Chondrocyte (in vitro differentiated cells): ENCODE measurements at regions not wholly inside any gene's neighbourhood (a gene's known extent, or its start where the extent isn't known, plus 50 kb on each side); places are given as distances from the start of the nearest gene placed in this dataset.

Source experiments
- DNase-seq: peaks from one replicate; pipeline ENCODE4 v3.0.0; 2021; ENCODE audit warnings: mixed read lengths, low spot score
- H3K27ac Mint-ChIP-seq: one replicate; pipeline ENCODE4 v1.8.0; 2021; ENCODE audit warnings: mild to moderate bottlenecking, moderate library complexity, mixed read lengths; ENCODE audit not compliant: unreplicated experiment
- H3K27me3 Mint-ChIP-seq: 2 replicates; pipeline ENCODE4 v1.8.0; 2021; ENCODE audit warnings: low read depth, mixed read lengths
- H3K36me3 Mint-ChIP-seq: 2 replicates; pipeline ENCODE4 v1.8.0; 2021; ENCODE audit warnings: low read depth, mixed read lengths
- H3K4me1 Mint-ChIP-seq: 2 replicates; pipeline ENCODE4 v1.8.0; 2021; ENCODE audit warnings: low read depth, mild to moderate bottlenecking, mixed read lengths
- H3K4me3 Mint-ChIP-seq: one replicate; pipeline ENCODE4 v1.8.0; 2021; ENCODE audit warnings: mild to moderate bottlenecking, moderate library complexity, mixed read lengths; ENCODE audit not compliant: unreplicated experiment
- H3K9me3 Mint-ChIP-seq: 2 replicates; pipeline ENCODE4 v1.8.0; 2021; ENCODE audit warnings: low read depth, mixed read lengths
- CTCF ChIP-seq: fragments of 200-600 bp; sonication (generic); IDR thresholded peaks from 2 replicates; pipeline ENCODE4 v1.5.0; 2021; ENCODE audit warnings: antibody characterized with exemption, mild to moderate bottlenecking, moderate library complexity

DNA sequence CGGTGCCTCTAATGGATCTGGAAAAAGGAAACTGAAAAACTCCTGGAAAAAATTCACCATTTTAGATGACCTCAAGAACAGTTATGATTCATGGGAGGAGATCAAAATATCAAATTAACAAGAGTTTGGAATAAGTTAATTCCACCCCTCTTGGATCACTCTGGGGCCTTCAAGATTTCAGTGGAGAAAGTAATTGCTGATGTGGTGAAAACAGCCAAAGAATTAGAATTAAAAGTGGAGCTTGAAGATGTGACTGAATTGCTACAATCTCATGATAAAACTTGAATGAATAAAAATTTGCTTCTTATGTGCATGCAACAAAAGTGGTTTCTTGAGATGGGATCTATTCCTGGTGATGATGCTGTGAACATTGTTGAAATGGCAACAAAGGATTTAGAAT is 974.4 kb upstream of the GYPC start:
- H3K27me3 Mint-ChIP-seq: no peaks in the 10 kb centered on the region
- H3K9me3 Mint-ChIP-seq: peaks cover 13% of the 10 kb centered on the region
- no peak for DNase-seq
- H3K36me3 Mint-ChIP-seq: no peaks in the 10 kb centered on the region
- no peaks in the 10 kb centered on the region for H3K4me1 Mint-ChIP-seq
- H3K4me3 Mint-ChIP-seq: no peak overlapping the region
- no peak for TF ChIP-seq CTCF
- no peak overlapping the region for H3K27ac Mint-ChIP-seq

DNA sequence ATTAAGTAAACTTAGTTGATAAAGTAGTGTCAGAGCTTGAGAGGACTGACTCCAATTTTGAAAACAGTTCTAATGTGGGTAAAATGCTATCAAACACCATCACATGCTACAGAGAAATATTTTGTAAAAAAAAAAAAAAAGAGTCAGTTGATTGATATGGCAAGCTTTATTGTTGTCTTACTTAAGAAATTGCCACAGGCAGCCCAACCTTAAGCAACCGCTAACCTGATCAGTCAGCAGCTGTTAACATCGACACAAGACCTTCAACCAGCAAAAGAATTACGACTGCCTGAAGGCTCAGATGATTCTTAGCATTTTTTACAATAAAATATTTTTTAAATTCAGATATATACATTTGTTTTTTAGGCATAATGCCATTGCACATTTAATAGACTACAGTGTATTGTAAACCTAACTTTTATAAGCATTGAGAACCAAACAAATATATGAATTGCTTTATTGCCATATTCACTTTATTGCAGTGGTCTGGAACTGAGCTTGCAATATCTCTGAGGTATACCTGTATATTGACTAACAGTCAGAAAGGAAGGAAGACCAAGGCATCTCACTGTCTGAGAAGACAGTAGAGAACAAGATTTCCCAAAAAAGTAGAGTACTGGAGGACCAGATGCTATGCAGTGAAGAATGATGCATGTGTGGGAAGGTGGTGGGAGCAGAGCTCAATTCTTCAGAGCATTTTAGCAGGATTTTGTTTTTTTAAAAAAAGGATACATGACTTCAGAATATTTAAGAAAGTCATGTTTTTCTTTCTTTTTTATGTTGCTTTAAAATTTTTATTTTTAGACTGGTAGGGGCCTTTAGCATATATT is 973.8 kb upstream of the GYPC start:
- no peaks in the 10 kb centered on the region for H3K27me3 Mint-ChIP-seq
- H3K4me3 Mint-ChIP-seq: no peak overlapping the region
- DNase-seq: no peak
- no peak overlapping the region for H3K27ac Mint-ChIP-seq
- peaks cover 10% of the 10 kb centered on the region for H3K9me3 Mint-ChIP-seq
- H3K4me1 Mint-ChIP-seq: no peaks in the 10 kb centered on the region
- no peak for TF ChIP-seq CTCF
- H3K36me3 Mint-ChIP-seq: no peaks in the 10 kb centered on the region

GRCh38 chr2:125684256-125684655 is 971.7 kb upstream of the GYPC start:
- TF ChIP-seq CTCF: no peak
- DNase-seq: no peak
- no peaks in the 10 kb centered on the region for H3K9me3 Mint-ChIP-seq
- H3K27me3 Mint-ChIP-seq: no peaks in the 10 kb centered on the region
- no peaks in the 10 kb centered on the region for H3K4me1 Mint-ChIP-seq
- H3K36me3 Mint-ChIP-seq: no peaks in the 10 kb centered on the region
- no peak overlapping the region for H3K4me3 Mint-ChIP-seq
- H3K27ac Mint-ChIP-seq: no peak overlapping the region

DNA sequence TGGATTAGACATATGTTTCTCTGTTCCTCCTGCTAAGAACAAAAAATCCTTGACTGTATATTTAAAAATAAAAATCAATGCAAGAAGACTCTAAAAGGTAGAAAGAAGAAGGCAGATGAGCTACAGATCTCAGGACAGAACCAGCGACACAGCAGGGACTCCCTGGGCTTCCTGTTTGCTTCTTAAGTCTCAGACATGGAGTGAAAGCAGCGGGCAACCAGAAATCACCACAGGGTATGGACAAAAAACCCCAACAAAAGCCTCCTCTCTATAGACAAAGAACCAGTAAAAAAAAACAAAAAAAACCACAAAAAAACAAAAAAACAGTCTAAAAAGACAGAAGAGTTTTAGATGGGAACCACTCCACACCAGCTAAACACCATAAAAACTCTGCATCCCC is 971.0 kb upstream of the GYPC start:
- no peak for TF ChIP-seq CTCF
- Mint-ChIP-seq H3K9me3 (no peaks in the 10 kb centered on the region), H3K27me3 (no peaks in the 10 kb centered on the region), H3K4me3 (no peak overlapping the region), H3K4me1 (no peaks in the 10 kb centered on the region), H3K27ac (no peak overlapping the region), H3K36me3 (no peaks in the 10 kb centered on the region)
- DNase-seq: no peak

GRCh38 chr2:125696560-125696959 is 959.4 kb upstream of the GYPC start:
- TF ChIP-seq CTCF: no peak
- Mint-ChIP-seq H3K36me3 (no peaks in the 10 kb centered on the region), H3K4me3 (no peak overlapping the region), H3K27me3 (no peaks in the 10 kb centered on the region), H3K9me3 (no peaks in the 10 kb centered on the region), H3K27ac (no peak overlapping the region), H3K4me1 (no peaks in the 10 kb centered on the region)
- DNase-seq: no peak
